Thyroid gland (tissue), 4 donors: ENCODE measurements at regions not wholly inside any gene's neighbourhood (a gene's known extent, or its start where the extent isn't known, plus 50 kb on each side); places are given as distances from the start of the nearest gene placed in this dataset.

ENCODE experiments used
- DNase-seq, 2 donors: peaks; one replicate each; pipeline ENCODE4 v3.0.0-alpha.2; 2019
- H3K27ac ChIP-seq, 3 donors: fragments of 200-600 bp; sonication (generic); 1 replicate in 2 of 3; 2 replicates in 1 of 3; pipeline ENCODE4 v1.5.1; 2016 to 2019; ENCODE audit warnings: mild to moderate bottlenecking in 1 of 3, moderate library complexity in 1 of 3
- H3K27me3 ChIP-seq: fragments of 200-600 bp; sonication (generic); one replicate; pipeline ENCODE4 v1.5.1; 2019
- H3K36me3 ChIP-seq, 2 donors: fragments of 200-600 bp; sonication (generic); one replicate each; pipeline ENCODE4 v1.5.1; 2016 to 2019
- H3K4me1 ChIP-seq, 2 donors: fragments of 200-600 bp; sonication (generic); one replicate each; pipeline ENCODE4 v1.5.1; 2017 to 2019
- H3K4me3 ChIP-seq, 3 donors: fragments of 200-600 bp; sonication (generic); replicated peaks in 1 of 3; 1 replicate in 2 of 3; 2 replicates in 1 of 3; pipeline ENCODE4 v1.5.1; 2016; ENCODE audit warnings: mild to moderate bottlenecking in 1 of 3
- H3K9me3 ChIP-seq: fragments of 200-600 bp; sonication (generic); one replicate; pipeline ENCODE4 v1.5.1; 2017
- POLR2A ChIP-seq, 2 donors: fragments of 450-650 bp; IDR thresholded peaks; one replicate each; pipeline ENCODE4 v1.6.1; 2017; ENCODE audit warnings: antibody characterized with exemption in 2 of 2, mild to moderate bottlenecking in 2 of 2, moderate library complexity in 1 of 2
- WGBS, 2 donors: methylation state at CpG; one replicate each; pipeline ENCODE4 v1.1.5; 2017; 5-methylcytosine and 5-hydroxymethylcytosine counted together
- intact Hi-C: fragments of 100-400 bp; cut with DNase I; formaldehyde crosslinking; loops from one replicate; pipeline ENCODE4 v1.15.1; 2023
- TF ChIP-seq, protein P1 (sequence below), 6 experiments: fragments of 200-600 bp in 3 of 6; fragments of 450-650 bp in 3 of 6; sonication (generic) in 3 of 6; IDR thresholded peaks; one replicate each; pipeline ENCODE4 v1.5.1; 2016 to 2019; ENCODE audit warnings: antibody characterized with exemption in 6 of 6, mild to moderate bottlenecking in 2 of 6, inconsistent platforms in 1 of 6, moderate library complexity in 1 of 6

DNA sequence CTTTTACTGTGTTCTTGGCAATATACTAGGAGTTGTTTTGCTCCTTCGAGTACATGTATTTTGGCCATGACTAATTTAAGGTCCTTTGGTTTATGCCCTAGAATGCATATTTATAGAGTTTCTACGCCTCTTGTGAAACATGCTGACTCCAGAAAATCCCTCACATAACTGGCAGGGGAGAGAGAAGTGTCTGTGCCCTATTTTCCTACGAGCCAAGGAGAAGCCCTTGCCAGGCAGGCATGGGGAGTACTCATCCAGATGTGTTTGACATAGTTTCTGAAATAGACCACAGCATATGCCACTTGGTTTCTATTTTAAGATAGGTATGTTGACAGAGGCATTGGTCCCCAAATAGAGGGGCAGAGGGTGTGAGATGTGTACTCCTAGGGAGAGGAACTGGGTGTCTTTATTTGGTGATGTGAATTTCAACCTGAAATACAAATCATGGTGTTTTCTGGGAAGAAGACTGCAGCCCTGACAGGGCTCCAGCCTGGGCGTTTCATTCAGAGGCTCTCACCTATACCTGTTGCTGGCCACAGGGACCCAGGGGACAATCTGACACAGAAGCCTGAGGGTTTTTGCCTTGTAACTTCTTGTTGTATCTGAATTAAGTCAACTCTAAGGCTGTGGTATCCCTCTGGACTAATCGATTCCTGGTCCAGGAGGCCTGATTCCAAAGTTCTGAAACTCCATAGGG, 267.8 kb upstream of the C2CD4B start:
- H3K9me3 ChIP-seq, result no peaks in the 10 kb centered on the region
- H3K4me3 ChIP-seq, result no peak overlapping the region
- WGBS, 2 donors, result 76 to 81% methylated on average over 5 of the region's 5 CpGs
- no peaks in the 10 kb centered on the region for H3K27me3 ChIP-seq
- DNase-seq, result peak in 1 of 2 donors; percentile 18
- peak overlapping the region in 2 of 3 donors; percentile 42 to 84 for H3K27ac ChIP-seq
- H3K36me3 ChIP-seq, result no peaks in the 10 kb centered on the region
- TF ChIP-seq POLR2A (IDR thresholded peaks at IDR 0.05), result no peak
- TF ChIP-seq, protein P1, sequence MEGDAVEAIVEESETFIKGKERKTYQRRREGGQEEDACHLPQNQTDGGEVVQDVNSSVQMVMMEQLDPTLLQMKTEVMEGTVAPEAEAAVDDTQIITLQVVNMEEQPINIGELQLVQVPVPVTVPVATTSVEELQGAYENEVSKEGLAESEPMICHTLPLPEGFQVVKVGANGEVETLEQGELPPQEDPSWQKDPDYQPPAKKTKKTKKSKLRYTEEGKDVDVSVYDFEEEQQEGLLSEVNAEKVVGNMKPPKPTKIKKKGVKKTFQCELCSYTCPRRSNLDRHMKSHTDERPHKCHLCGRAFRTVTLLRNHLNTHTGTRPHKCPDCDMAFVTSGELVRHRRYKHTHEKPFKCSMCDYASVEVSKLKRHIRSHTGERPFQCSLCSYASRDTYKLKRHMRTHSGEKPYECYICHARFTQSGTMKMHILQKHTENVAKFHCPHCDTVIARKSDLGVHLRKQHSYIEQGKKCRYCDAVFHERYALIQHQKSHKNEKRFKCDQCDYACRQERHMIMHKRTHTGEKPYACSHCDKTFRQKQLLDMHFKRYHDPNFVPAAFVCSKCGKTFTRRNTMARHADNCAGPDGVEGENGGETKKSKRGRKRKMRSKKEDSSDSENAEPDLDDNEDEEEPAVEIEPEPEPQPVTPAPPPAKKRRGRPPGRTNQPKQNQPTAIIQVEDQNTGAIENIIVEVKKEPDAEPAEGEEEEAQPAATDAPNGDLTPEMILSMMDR (IDR thresholded peaks at IDR 0.05), result no peak
- H3K4me1 ChIP-seq, result peaks cover 40 to 42% of the 10 kb centered on the region in 2 donors
- intact Hi-C loops, result no loop called here

GRCh38 chr15:62436235-62436634, 271.1 kb upstream of the C2CD4B start:
- no peaks in the 10 kb centered on the region for H3K36me3 ChIP-seq
- no peak overlapping the region for H3K4me3 ChIP-seq
- WGBS, 2 donors, result 94 to 98% methylated on average over 4 of the region's 4 CpGs
- no peaks in the 10 kb centered on the region for H3K9me3 ChIP-seq
- intact Hi-C loops, result no loop called here
- no peaks in the 10 kb centered on the region for H3K27me3 ChIP-seq
- peaks cover 21 to 24% of the 10 kb centered on the region in 2 donors for H3K4me1 ChIP-seq
- no peak overlapping the region for H3K27ac ChIP-seq
- TF ChIP-seq POLR2A (IDR thresholded peaks at IDR 0.05), result no peak
- TF ChIP-seq, protein P1 (IDR thresholded peaks at IDR 0.05), result no peak
- DNase-seq, result no peak

DNA sequence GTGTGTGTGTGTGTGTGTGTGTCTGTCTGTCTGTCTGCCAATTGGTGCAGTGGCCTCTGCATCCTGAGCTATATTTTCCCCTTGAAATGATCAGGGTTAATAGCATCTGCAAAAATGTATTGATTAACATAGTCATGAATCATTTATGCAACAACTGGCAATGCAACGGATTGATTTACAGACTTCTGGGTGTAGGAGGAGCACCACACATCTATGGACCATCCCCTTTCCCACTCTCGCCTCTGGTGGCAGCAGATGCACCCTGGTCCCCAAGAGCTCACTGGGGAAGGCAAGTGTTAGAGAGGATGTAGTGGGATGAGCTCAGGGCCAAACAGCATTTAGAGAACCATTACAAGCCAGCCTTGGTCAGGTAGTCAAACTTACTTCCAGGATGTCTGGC, 272.7 kb upstream of the C2CD4B start:
- intact Hi-C loops, result no loop called here
- Histone ChIP-seq H3K9me3 (no peaks in the 10 kb centered on the region), H3K4me3 (no peak overlapping the region), H3K27ac (no peak overlapping the region), H3K27me3 (no peaks in the 10 kb centered on the region), H3K4me1 (peaks cover 6 to 9% of the 10 kb centered on the region in 2 donors), H3K36me3 (no peaks in the 10 kb centered on the region)
- WGBS, 2 donors, result 91 to 95% methylated on average over 2 of the region's 2 CpGs
- no peak for TF ChIP-seq POLR2A (IDR thresholded peaks at IDR 0.05)
- TF ChIP-seq, protein P1 (IDR thresholded peaks at IDR 0.05), result no peak
- no peak for DNase-seq

DNA sequence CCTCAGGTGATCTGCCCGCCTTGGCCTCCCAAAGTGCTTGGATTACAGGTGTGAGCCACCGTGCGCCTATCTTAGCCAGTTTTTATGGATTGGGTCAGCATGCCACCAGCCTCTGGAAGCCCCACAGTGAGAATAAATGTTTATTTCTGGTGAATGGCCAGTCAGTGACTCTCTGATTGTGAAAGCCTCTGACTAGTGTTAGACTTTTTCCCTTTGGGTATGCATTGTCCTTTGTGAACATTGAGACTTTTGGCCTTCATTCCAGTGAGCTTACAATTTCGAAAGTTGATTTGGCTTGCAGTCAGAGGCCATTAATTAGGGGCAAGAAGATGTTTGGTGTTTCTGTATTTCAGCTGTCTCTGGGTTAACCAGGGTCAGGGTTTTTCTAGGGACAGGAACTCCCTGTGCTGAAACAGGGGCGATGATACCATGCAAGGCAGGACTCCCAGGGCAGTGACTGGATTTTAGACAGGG, 274.5 kb upstream of the C2CD4B start:
- no peaks in the 10 kb centered on the region for H3K27me3 ChIP-seq
- no peak for DNase-seq
- WGBS, 2 donors, result 88 to 92% methylated on average over 5 of the region's 5 CpGs
- H3K27ac ChIP-seq, result no peak overlapping the region
- intact Hi-C loops, result no loop called here
- TF ChIP-seq POLR2A (IDR thresholded peaks at IDR 0.05), result no peak
- TF ChIP-seq, protein P1 (IDR thresholded peaks at IDR 0.05), result no peak
- H3K36me3 ChIP-seq, result no peaks in the 10 kb centered on the region
- H3K4me1 ChIP-seq, result peaks cover 4 to 7% of the 10 kb centered on the region in 2 donors
- H3K9me3 ChIP-seq, result no peaks in the 10 kb centered on the region
- H3K4me3 ChIP-seq, result no peak overlapping the region

GRCh38 chr15:62440362-62441105, 275.4 kb upstream of the C2CD4B start:
- intact Hi-C loops, result no loop called here
- no peak overlapping the region for H3K27ac ChIP-seq
- TF ChIP-seq POLR2A (IDR thresholded peaks at IDR 0.05), result no peak
- TF ChIP-seq, protein P1 (IDR thresholded peaks at IDR 0.05), result no peak
- H3K36me3 ChIP-seq, result no peaks in the 10 kb centered on the region
- no peaks in the 10 kb centered on the region for H3K27me3 ChIP-seq
- 84 to 86% methylated on average over 11 of the region's 11 CpGs for WGBS, 2 donors
- H3K4me1 ChIP-seq, result peaks cover 7 to 8% of the 10 kb centered on the region in 2 donors
- DNase-seq, result no peak
- no peaks in the 10 kb centered on the region for H3K9me3 ChIP-seq
- no peak overlapping the region for H3K4me3 ChIP-seq
